Activated CD8-positive, alpha-beta T cell treated with anti-CD3 and anti-CD28 coated beads, Interleukin-2, amount 10 ng/mL, durations not matched to agents 7 days and 5 days (primary cell): ENCODE measurements at regions not wholly inside any gene's neighbourhood (a gene's known extent, or its start where the extent isn't known, plus 50 kb on each side); places are given as distances from the start of the nearest gene placed in this dataset.
"Not testable (repeated sequence)": the region's sequence is repeated elsewhere in the genome, so short reads cannot be mapped to it uniquely, and the experiment has no call there.

Experiments
- ATAC-seq: fragments of 150-1000 bp; cut with Tn5 transposase; one replicate; pipeline ENCODE4 v1.10.0; 2021; ENCODE audit warnings: moderate library complexity
- CTCF ChIA-PET: fragments of 350-600 bp; sonication (Branson Sonifier 250); formaldehyde crosslinking; loops from one replicate; lab custom pipeline; 2021; ENCODE audit warnings: antibody characterized with exemption; lab: Charles Lee
- POLR2A ChIA-PET: fragments of 350-600 bp; sonication (Branson Sonifier 250); formaldehyde crosslinking; loops from one replicate; lab custom pipeline; 2021; ENCODE audit warnings: antibody characterized with exemption; lab: Charles Lee
- DNase-seq: peaks from one replicate; pipeline ENCODE4 v3.0.0-alpha.2; 2020
- H3K27ac Mint-ChIP-seq: one replicate; pipeline ENCODE4 v1.8.0; 2021; ENCODE audit warnings: mild to moderate bottlenecking, mixed read lengths
- H3K27me3 Mint-ChIP-seq: one replicate; pipeline ENCODE4 v1.8.0; 2021; ENCODE audit warnings: low read depth, mixed read lengths
- H3K36me3 Mint-ChIP-seq: one replicate; pipeline ENCODE4 v1.8.0; 2021; ENCODE audit warnings: low read depth, mixed read lengths
- H3K4me1 Mint-ChIP-seq: one replicate; pipeline ENCODE4 v1.8.0; 2021; ENCODE audit warnings: low read depth, mixed read lengths
- H3K4me3 Mint-ChIP-seq: one replicate; pipeline ENCODE4 v1.8.0; 2021; ENCODE audit warnings: mild to moderate bottlenecking, mixed read lengths
- H3K9me3 Mint-ChIP-seq: one replicate; pipeline ENCODE4 v1.8.0; 2022; ENCODE audit warnings: mixed read lengths; ENCODE audit not compliant: insufficient read depth

DNA sequence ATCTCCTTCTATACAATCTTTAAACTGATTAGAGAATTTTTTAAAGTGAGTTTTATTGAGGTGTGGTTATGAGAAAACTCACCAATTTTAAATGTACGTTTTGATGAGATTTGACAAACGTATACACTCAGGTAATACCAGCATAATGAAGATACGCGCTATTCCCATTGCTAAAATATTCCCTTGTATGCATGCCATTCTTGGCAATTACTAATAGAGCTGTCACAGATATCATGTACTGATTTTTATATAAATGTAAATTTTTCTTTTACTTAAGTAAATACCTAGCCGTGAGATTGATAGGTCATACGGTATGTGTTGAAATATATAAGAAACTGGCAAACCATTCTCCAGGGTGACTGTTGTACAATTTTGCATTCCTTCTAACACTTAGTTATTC is 384.7 kb downstream of the PTH2R start:
- Mint-ChIP-seq H3K27me3 (no peaks in the 10 kb centered on the region), H3K27ac (no peak overlapping the region), H3K9me3 (peaks cover 3% of the 10 kb centered on the region), H3K4me1 (no peaks in the 10 kb centered on the region), H3K36me3 (no peaks in the 10 kb centered on the region), H3K4me3 (no peak overlapping the region)
- ChIA-PET POLR2A (no interaction called here), CTCF (no interaction called here)
- ATAC-seq, result no peak
- DNase-seq, result no peak

DNA sequence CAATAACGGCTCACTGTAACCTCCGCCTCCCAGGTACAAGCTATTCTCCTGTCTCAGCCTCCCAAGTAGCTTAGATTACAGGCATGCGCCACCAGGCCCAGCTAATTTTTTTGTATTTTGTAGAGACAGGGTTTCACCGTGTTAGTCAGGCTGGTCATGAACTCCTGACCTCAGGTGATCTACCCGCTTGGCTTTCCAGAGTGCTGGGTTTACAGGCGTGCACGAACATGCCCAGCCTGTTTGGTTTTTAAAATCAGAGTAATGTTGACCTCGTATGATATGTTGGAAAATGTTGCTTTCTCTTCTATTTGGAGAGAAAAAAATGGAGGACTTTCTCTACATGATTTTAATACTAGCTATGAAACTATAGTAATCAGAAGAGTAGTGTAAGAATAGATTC is 386.2 kb downstream of the PTH2R start:
- no peaks in the 10 kb centered on the region for H3K27me3 Mint-ChIP-seq
- DNase-seq (no peak), ATAC-seq (no peak)
- no peak overlapping the region for H3K27ac Mint-ChIP-seq
- H3K4me3 Mint-ChIP-seq, result no peak overlapping the region
- H3K4me1 Mint-ChIP-seq, result no peaks in the 10 kb centered on the region
- POLR2A ChIA-PET, result no interaction called here
- no peaks in the 10 kb centered on the region for H3K36me3 Mint-ChIP-seq
- CTCF ChIA-PET, result no interaction called here
- peaks cover 3% of the 10 kb centered on the region for H3K9me3 Mint-ChIP-seq

DNA sequence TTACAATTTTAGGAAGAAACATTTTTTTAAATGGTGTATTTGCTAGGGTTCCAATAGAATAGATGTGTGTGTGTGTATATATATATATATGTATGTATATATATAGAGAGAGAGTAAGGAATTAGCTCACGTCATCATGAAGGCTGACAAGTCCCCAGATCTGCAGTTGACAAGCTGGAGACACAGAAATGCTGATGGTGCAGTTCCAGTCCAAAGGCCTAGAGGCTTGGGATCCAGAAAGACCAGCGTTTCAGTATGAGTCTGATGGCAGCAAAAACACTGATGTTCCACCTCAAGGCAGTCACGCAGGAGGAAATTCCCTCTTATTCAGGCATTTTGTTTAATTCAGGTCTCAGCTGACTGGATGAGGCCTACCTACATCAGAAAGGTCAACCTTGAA is 386.8 kb downstream of the PTH2R start:
- H3K4me3 Mint-ChIP-seq, result no peak overlapping the region
- H3K9me3 Mint-ChIP-seq, result peaks cover 3% of the 10 kb centered on the region

DNA sequence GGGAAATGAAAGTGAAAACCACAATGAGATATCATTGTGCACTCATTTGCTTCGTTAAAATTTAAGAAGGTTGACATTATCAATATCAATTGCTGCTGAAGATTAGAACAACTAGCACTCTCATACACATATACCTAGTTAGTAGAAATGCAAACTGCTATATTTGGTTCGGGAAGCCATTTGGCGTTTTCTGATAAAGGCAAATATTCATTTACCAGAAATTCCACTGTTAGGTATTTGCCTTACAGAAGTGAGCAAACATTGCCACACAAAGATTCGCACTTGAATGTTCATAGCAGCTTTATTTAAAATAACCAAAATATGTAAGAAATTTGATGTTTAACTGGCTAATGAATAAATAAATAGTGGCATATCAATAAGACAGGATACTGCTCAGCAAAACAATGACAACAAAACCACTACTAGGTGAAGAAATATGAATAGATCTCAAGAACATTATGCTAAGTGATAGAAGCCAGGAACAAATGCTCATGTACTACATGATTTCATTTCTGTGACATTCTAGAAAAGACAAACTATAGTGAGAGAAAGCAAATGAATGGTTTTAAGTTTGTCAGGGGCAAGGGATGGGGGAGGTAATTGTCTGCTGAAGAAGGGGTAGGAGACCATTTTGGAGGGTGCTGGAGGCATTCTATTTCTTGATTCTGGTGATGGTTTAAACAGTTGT is 387.8 kb downstream of the PTH2R start:
- no peak overlapping the region for H3K4me3 Mint-ChIP-seq
- no peaks in the 10 kb centered on the region for H3K4me1 Mint-ChIP-seq
- H3K27me3 Mint-ChIP-seq, result no peaks in the 10 kb centered on the region
- no peak overlapping the region for H3K27ac Mint-ChIP-seq
- peaks cover 3% of the 10 kb centered on the region for H3K9me3 Mint-ChIP-seq
- ATAC-seq (no peak), DNase-seq (no peak)
- ChIA-PET CTCF (no interaction called here), POLR2A (no interaction called here)
- H3K36me3 Mint-ChIP-seq, result no peaks in the 10 kb centered on the region

More for the DNA sequence above, 386.8 kb downstream of the PTH2R start:
- ChIA-PET CTCF (no interaction called here), POLR2A (no interaction called here)
- Mint-ChIP-seq H3K4me1 (no peaks in the 10 kb centered on the region), H3K36me3 (no peaks in the 10 kb centered on the region), H3K27me3 (no peaks in the 10 kb centered on the region), H3K27ac (no peak overlapping the region)
- no peak for ATAC-seq
- DNase-seq, result no peak

DNA sequence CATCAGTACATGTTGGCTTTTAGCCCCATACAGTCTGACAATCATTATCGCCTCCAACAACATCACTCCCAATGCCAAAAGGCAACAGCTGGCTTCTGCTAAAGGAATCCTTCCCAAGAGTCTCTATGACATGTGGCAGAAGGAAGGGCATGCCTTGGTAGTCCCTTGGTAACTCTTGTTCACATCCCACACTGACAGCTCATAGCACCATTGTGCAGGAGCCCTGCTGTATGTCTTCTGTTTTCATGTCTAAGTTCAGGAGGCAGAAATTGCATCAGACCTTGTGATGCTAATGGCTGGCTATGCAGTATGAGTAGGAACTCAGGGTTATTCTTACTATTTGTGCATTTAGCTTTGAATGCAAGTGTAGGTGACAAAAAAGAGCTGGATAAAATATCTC is 392.1 kb downstream of the PTH2R start:
- no peak for ATAC-seq
- DNase-seq, result no peak
- CTCF ChIA-PET, result no interaction called here
- no peak overlapping the region for H3K27ac Mint-ChIP-seq
- peaks cover 3% of the 10 kb centered on the region for H3K9me3 Mint-ChIP-seq
- H3K36me3 Mint-ChIP-seq, result no peaks in the 10 kb centered on the region
- POLR2A ChIA-PET, result no interaction called here
- no peak overlapping the region for H3K4me3 Mint-ChIP-seq
- no peaks in the 10 kb centered on the region for H3K27me3 Mint-ChIP-seq
- no peaks in the 10 kb centered on the region for H3K4me1 Mint-ChIP-seq

DNA sequence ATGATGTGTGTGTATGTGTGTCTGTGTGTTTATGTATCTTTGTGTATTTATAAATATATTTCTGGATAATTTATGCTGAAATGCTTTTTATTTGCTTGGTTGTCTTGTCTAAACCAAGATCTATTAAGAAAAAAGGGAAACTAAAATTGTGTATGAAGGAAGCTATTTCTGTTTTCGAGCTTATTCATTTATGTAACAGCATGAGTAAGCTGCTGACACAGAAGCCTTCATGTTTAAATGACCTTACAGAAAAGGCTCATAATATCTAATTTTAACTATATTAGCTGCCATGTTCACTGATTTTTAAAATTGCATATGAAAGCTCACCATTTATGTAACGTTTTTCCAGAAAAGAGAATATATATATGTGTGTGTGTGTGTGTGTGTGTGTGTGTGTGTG is 392.8 kb downstream of the PTH2R start:
- CTCF ChIA-PET, result no interaction called here
- no peak overlapping the region for H3K27ac Mint-ChIP-seq
- no peaks in the 10 kb centered on the region for H3K27me3 Mint-ChIP-seq
- no peak overlapping the region for H3K4me3 Mint-ChIP-seq
- ATAC-seq, result no peak
- H3K9me3 Mint-ChIP-seq, result no peaks in the 10 kb centered on the region
- POLR2A ChIA-PET, result no interaction called here
- DNase-seq, result no peak
- H3K36me3 Mint-ChIP-seq, result no peaks in the 10 kb centered on the region
- H3K4me1 Mint-ChIP-seq, result no peaks in the 10 kb centered on the region

DNA sequence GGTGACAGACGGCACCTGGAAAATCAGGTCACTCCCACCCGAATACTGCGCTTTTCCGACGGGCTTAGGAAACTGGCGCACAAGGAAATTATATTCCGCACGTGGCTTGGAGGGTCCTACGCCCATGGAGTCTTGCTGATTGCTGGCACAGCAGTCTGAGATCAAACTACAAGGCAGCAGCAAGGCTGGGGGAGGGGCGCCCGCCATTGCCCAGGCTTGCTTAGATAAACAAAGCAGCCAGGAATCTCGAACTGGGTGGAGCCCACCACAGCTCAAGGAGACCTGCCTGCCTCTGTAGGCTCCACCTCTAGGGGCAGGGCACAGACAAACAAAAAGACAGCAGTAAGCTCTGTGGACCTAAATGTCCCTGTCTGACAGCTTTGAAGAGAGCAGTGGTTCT is 394.3 kb downstream of the PTH2R start:
- H3K4me1 Mint-ChIP-seq, CTCF ChIA-PET, POLR2A ChIA-PET, H3K27ac Mint-ChIP-seq, H3K4me3 Mint-ChIP-seq, ATAC-seq, DNase-seq, H3K27me3 Mint-ChIP-seq, H3K36me3 Mint-ChIP-seq, H3K9me3 Mint-ChIP-seq: not testable (repeated sequence)

DNA sequence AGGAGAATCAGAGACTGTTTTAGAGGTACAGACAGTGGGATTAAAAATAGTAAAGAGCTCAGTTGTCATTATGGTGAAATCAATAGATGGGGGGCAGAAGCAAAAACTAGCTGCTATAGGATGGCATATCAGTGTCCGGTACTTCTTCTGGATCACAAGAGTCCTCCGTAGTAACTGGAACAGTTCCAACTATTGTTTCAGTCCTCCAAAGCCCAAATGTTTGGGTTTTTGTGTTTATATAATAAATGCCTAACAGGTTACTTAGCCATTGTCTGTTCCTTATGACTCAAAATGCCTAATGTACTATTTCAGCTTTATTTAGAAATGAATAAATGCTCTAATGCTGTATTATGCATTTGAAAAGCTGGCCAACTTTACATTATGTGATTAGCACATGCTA is 401.2 kb downstream of the PTH2R start:
- no peak overlapping the region for H3K27ac Mint-ChIP-seq
- POLR2A ChIA-PET, result no interaction called here
- CTCF ChIA-PET, result no interaction called here
- H3K36me3 Mint-ChIP-seq, result no peaks in the 10 kb centered on the region
- no peaks in the 10 kb centered on the region for H3K27me3 Mint-ChIP-seq
- ATAC-seq (no peak), DNase-seq (no peak)
- H3K9me3 Mint-ChIP-seq, result peaks cover 7% of the 10 kb centered on the region
- no peak overlapping the region for H3K4me3 Mint-ChIP-seq
- no peaks in the 10 kb centered on the region for H3K4me1 Mint-ChIP-seq

DNA sequence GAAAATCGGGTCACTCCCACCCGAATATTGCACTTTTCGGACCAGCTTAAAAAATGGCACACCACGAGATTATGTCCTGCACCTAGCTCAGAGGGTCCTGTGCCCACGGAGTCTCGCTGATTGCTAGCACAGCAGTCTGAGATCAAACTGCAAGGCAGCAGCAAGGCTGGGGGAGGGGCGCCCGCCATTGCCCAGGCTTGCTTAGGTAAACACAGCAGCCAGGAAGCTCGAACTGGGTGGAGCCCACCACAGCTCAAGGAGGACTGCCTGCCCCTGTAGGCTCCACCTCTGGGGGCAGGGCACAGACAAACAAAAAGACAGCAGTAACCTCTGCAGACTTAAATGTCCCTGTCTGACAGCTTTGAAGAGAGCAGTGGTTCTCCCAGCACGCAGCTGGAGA is 405.3 kb downstream of the PTH2R start:
- H3K36me3 Mint-ChIP-seq, DNase-seq, H3K9me3 Mint-ChIP-seq, H3K27me3 Mint-ChIP-seq, POLR2A ChIA-PET, ATAC-seq, H3K4me1 Mint-ChIP-seq, H3K4me3 Mint-ChIP-seq, CTCF ChIA-PET, H3K27ac Mint-ChIP-seq: not testable (repeated sequence)

DNA sequence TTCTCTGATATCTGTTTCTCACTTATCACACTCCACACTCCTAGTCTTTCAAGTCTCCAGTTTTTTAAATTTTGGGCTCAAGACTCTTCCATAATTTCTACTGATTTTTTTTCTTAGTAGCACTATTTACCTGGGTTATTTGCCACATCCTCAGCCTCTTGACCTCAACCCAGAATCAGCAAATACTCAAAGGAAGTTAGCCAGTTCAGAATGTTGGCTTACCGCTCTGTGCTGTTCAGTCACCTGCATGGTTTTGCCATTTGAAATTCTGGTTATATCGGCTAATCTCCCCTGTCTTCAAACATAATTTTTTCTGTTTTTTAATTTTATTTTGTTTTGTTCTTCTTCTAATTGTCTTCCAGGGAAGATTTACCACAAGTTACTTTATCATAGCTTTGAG is 412.6 kb downstream of the PTH2R start:
- ChIA-PET POLR2A (no interaction called here), CTCF (no interaction called here)
- DNase-seq (no peak), ATAC-seq (no peak)
- H3K36me3 Mint-ChIP-seq, result no peaks in the 10 kb centered on the region
- no peaks in the 10 kb centered on the region for H3K4me1 Mint-ChIP-seq
- no peak overlapping the region for H3K27ac Mint-ChIP-seq
- H3K9me3 Mint-ChIP-seq, result no peaks in the 10 kb centered on the region
- no peak overlapping the region for H3K4me3 Mint-ChIP-seq
- H3K27me3 Mint-ChIP-seq, result no peaks in the 10 kb centered on the region

DNA sequence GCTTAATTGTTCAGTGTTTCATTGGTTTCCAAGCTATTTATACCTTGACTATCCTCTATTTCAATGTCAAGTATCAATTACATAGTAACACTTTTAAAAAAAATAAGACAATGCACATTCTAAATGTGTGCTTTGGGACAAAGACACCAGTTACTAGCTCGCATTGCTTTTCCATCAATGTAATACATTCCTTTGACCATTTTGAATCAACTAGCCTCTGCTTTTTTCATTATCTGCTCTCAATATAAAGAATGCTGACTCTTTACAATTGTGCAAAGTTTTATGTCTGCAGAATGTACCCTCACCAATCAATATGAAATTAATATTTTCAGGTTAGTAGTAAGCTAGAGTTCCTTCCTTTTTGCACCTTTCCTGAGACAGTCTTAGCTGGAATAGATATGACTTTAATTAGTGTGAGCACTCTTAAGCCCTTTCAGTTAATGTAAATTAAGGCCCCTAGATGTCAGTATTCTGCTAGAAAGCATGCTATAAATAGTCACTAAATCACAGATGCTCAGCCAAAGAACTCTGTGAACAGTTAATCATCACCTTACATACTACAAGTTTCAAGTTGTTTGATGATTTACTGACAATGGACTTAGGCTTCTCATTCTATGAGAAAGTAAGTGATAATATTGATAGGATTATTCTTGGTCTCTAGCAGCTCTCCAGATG is 413.6 kb downstream of the PTH2R start:
- no peaks in the 10 kb centered on the region for H3K4me1 Mint-ChIP-seq
- ChIA-PET POLR2A (no interaction called here), CTCF (no interaction called here)
- H3K36me3 Mint-ChIP-seq, result no peaks in the 10 kb centered on the region
- ATAC-seq (no peak), DNase-seq (no peak)
- H3K27ac Mint-ChIP-seq, result no peak overlapping the region
- no peaks in the 10 kb centered on the region for H3K9me3 Mint-ChIP-seq
- H3K4me3 Mint-ChIP-seq, result no peak overlapping the region
- no peaks in the 10 kb centered on the region for H3K27me3 Mint-ChIP-seq

DNA sequence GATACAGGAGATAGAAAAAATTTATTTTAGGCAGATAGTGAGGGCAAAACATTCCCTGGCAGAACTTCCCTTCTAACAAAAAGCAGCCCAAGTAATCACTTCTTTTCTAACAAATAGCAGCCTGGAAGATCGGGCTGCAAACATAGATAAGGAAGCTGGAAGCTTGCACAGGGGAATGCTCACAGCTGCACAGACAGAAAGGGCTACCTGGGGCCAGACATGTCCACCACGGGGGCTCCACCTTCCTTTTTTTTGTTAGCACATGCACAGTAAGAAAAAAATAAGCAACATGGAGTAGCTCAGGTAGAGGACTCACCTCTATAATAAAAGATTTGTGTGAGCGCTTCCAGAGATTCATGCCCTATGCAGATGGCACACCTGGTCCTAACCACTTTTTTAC is 420.5 kb downstream of the PTH2R start:
- no peak overlapping the region for H3K27ac Mint-ChIP-seq
- no peaks in the 10 kb centered on the region for H3K36me3 Mint-ChIP-seq
- H3K27me3 Mint-ChIP-seq, result no peaks in the 10 kb centered on the region
- ChIA-PET POLR2A (no interaction called here), CTCF (no interaction called here)
- H3K4me1 Mint-ChIP-seq, result no peaks in the 10 kb centered on the region
- no peak overlapping the region for H3K4me3 Mint-ChIP-seq
- no peak for DNase-seq
- peaks cover 4% of the 10 kb centered on the region for H3K9me3 Mint-ChIP-seq
- ATAC-seq, result no peak
